ENCODE measurements at regions not wholly inside any gene's neighbourhood (a gene's known extent, or its start where the extent isn't known, plus 50 kb on each side); places are given as distances from the start of the nearest gene placed in this dataset.

- no peak for DNase-seq (ENCODE audit: low read depth in 2 of 2)
Measured at GRCh38 chr21:35646606-35647005, 413.7 kb downstream of the SETD4 start.

GRCh38 chr21:35645991-35646390 is 414.3 kb downstream of the SETD4 start:
- no peak for DNase-seq (ENCODE audit: low read depth in 2 of 2)

- DNase-seq (ENCODE audit: low read depth in 2 of 2) = no peak
Measured at GRCh38 chr21:35644523-35644922, 415.8 kb downstream of the SETD4 start.

GRCh38 chr21:35643176-35643575 is 417.1 kb downstream of the SETD4 start:
- DNase-seq (ENCODE audit: low read depth in 2 of 2) = peak in 1 of 2 donors; percentile 14

- DNase-seq (ENCODE audit: low read depth in 2 of 2) = no peak
Measured at GRCh38 chr21:35641271-35642016, 418.9 kb downstream of the SETD4 start.

- peak in 1 of 2 donors; percentile 3 for DNase-seq (ENCODE audit: low read depth in 2 of 2)
Measured at GRCh38 chr21:35637431-35637830, 422.9 kb downstream of the SETD4 start.

- no peak for DNase-seq (ENCODE audit: low read depth in 2 of 2)
Measured at GRCh38 chr21:35635994-35636393, 424.3 kb downstream of the SETD4 start.

- DNase-seq (ENCODE audit: low read depth in 2 of 2) = no peak
Measured at GRCh38 chr21:35635261-35635660, 425.1 kb downstream of the SETD4 start.

- DNase-seq (ENCODE audit: low read depth in 2 of 2) = no peak
Measured at GRCh38 chr21:35633501-35633900, 426.8 kb downstream of the SETD4 start.

GRCh38 chr21:35632711-35633110 is 427.6 kb downstream of the SETD4 start:
- DNase-seq (ENCODE audit: low read depth in 2 of 2) = no peak

GRCh38 chr21:35628316-35628715 is 432.0 kb downstream of the SETD4 start:
- DNase-seq (ENCODE audit: low read depth in 2 of 2) = no peak

GRCh38 chr21:35627462-35627861 is 432.9 kb downstream of the SETD4 start:
- no peak for DNase-seq (ENCODE audit: low read depth in 2 of 2)

- no peak for DNase-seq (ENCODE audit: low read depth in 2 of 2)
Measured at GRCh38 chr21:35625576-35625975, 434.8 kb downstream of the SETD4 start.

GRCh38 chr21:35624901-35625300 is 435.4 kb downstream of the SETD4 start:
- DNase-seq (ENCODE audit: low read depth in 2 of 2) = no peak

GRCh38 chr21:35622612-35623011 is 437.7 kb downstream of the SETD4 start:
- no peak for DNase-seq (ENCODE audit: low read depth in 2 of 2)

- peak in 1 of 2 donors; percentile 12 for DNase-seq (ENCODE audit: low read depth in 2 of 2)
Measured at GRCh38 chr21:35619184-35619583, 441.1 kb downstream of the SETD4 start.

GRCh38 chr21:35617491-35617890 is 442.8 kb downstream of the SETD4 start:
- no peak for DNase-seq (ENCODE audit: low read depth in 2 of 2)

GRCh38 chr21:35616090-35616489 is 444.2 kb downstream of the SETD4 start:
- DNase-seq (ENCODE audit: low read depth in 2 of 2) = peak in 1 of 2 donors; percentile 4

- no peak for DNase-seq (ENCODE audit: low read depth in 2 of 2)
Measured at GRCh38 chr21:35615325-35615724, 445.0 kb downstream of the SETD4 start.

GRCh38 chr21:35614396-35614921 is 445.9 kb downstream of the SETD4 start:
- peak in 1 of 2 donors; percentile 43 for DNase-seq (ENCODE audit: low read depth in 2 of 2)

- DNase-seq (ENCODE audit: low read depth in 2 of 2) = no peak
Measured at GRCh38 chr21:35611708-35612132, 448.6 kb downstream of the SETD4 start.

GRCh38 chr21:35609263-35609662 is 451.1 kb downstream of the SETD4 start:
- DNase-seq (ENCODE audit: low read depth in 2 of 2) = no peak

- no peak for DNase-seq (ENCODE audit: low read depth in 2 of 2)
Measured at GRCh38 chr21:35607406-35607805, 452.9 kb downstream of the SETD4 start.
